ENCODE measurements at regions not wholly inside any gene's neighbourhood (a gene's known extent, or its start where the extent isn't known, plus 50 kb on each side); places are given as distances from the start of the nearest gene placed in this dataset.

DNA sequence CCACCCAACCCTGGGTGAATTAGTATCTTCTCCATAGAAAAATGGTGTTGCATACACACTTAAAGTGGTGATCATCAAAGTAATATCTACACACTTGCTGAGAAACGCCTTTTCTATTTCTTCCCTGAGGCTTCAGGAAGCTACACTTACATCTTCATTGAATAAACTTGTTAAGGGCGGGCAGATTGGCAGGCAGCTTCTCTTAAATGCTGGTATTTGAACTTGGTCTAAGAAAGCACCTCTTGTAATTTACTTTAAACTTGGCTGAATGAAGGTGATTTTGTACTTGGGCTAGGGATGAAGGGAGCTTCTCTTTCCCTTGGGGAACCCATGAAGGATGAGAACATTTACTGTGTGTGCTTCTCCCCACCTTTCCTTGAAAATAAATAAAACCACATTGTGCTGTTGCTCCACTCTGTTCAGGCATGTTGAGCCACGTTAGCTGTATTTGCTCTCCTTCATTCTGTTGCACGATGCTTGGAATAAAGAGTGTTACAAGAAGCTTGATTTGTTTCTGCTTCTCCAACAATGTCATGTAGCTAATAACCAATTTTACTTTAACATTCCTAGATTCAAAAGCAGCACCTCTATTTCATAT is 430.1 kb downstream of the ANKRD50 start:
- ATAC-seq (no peak), DNase-seq (no peak)
- Histone ChIP-seq H3K27ac (ENCODE audit: low read length) (no peak overlapping the region), H3K4me3 (ENCODE audit: low read length) (no peak overlapping the region), H3K36me3 (ENCODE audit: control insufficient read depth, insufficient read depth, low read length) (no peaks in the 10 kb centered on the region), H3K27me3 (ENCODE audit: control insufficient read depth, insufficient read depth, low read length) (no peaks in the 10 kb centered on the region), H3K9me3 (ENCODE audit: control insufficient read depth, insufficient read depth, low read length) (no peaks in the 10 kb centered on the region), H3K4me1 (ENCODE audit: control insufficient read depth, insufficient read depth, low read length) (no peaks in the 10 kb centered on the region)
- peaks cover 2 to 4% of the 10 kb centered on the region in 2 donors for H3K9me3 Mint-ChIP-seq
- no peaks in the 10 kb centered on the region for H3K27me3 Mint-ChIP-seq (ENCODE audit: low read depth in 2 of 2)
- no peak overlapping the region for H3K4me3 Mint-ChIP-seq
- no peak overlapping the region for H3K27ac Mint-ChIP-seq
- intact Hi-C loops (cut with micrococcal nuclease): no loop called here
- WGBS (ENCODE audit: insufficient coverage): 85% methylated on average over 4 of the region's 4 CpGs
- no peak for TF ChIP-seq CTCF (IDR thresholded peaks at IDR 0.05)
- H3K36me3 Mint-ChIP-seq: no peaks in the 10 kb centered on the region
- H3K4me1 Mint-ChIP-seq: no peaks in the 10 kb centered on the region

DNA sequence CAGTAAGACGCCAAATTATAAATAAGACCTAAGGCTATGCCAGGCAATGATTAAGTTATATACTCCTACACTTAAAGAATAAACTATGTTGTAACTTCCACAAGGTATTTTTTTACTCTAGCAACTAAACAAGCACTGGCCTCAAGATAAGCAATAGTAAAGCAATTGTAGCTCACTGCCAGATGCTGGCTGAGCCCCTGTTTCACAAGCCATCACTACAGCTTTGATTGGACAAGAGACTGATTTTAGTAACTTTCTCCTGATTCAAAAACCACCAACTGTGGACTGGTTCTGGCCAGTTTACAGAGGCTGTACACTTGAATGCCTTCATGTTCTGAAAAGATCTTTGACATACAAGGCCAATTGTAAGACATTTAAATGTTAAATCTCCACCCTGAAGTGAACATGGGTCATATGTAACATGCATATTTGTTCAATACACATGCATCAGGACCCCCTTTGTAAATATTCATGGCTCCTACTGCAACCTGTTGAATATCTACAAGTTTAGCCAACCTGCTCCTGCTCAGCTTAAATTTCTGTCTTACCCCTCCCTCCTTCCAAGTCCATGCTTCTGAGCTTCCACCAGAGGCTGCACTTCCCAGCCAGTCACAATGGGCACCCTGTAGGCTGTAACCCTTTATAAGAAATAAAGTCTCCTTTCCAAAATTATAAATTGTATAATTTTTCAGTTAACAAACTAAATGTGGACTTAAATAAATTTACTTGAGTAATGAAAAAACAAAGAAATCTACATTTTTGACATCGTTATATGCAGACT is 423.6 kb downstream of the ANKRD50 start:
- Histone ChIP-seq H3K27ac (ENCODE audit: low read length) (no peak overlapping the region), H3K27me3 (ENCODE audit: control insufficient read depth, insufficient read depth, low read length) (no peaks in the 10 kb centered on the region), H3K9me3 (ENCODE audit: control insufficient read depth, insufficient read depth, low read length) (no peaks in the 10 kb centered on the region), H3K4me1 (ENCODE audit: control insufficient read depth, insufficient read depth, low read length) (no peaks in the 10 kb centered on the region), H3K36me3 (ENCODE audit: control insufficient read depth, insufficient read depth, low read length) (no peaks in the 10 kb centered on the region), H3K4me3 (ENCODE audit: low read length) (no peak overlapping the region)
- intact Hi-C loops (cut with micrococcal nuclease): no loop called here
- ATAC-seq (no peak), DNase-seq (no peak)
- no peak for TF ChIP-seq CTCF (IDR thresholded peaks at IDR 0.05)
- no peak overlapping the region for H3K4me3 Mint-ChIP-seq
- H3K4me1 Mint-ChIP-seq: no peaks in the 10 kb centered on the region
- H3K27ac Mint-ChIP-seq: no peak overlapping the region
- WGBS (ENCODE audit: insufficient coverage): 92% methylated on average over 1 of the region's 2 CpGs
- H3K9me3 Mint-ChIP-seq: peaks cover 6 to 7% of the 10 kb centered on the region in 2 donors
- H3K36me3 Mint-ChIP-seq: no peaks in the 10 kb centered on the region
- H3K27me3 Mint-ChIP-seq (ENCODE audit: low read depth in 2 of 2): peaks cover 0 to 3% of the 10 kb centered on the region in 2 donors

- DNase-seq: no peak
- intact Hi-C loops (cut with micrococcal nuclease): no loop called here
- no peak for ATAC-seq
- Histone ChIP-seq H3K4me1 (ENCODE audit: control insufficient read depth, insufficient read depth, low read length) (no peaks in the 10 kb centered on the region), H3K4me3 (ENCODE audit: low read length) (no peak overlapping the region), H3K36me3 (ENCODE audit: control insufficient read depth, insufficient read depth, low read length) (no peaks in the 10 kb centered on the region), H3K27me3 (ENCODE audit: control insufficient read depth, insufficient read depth, low read length) (no peaks in the 10 kb centered on the region), H3K27ac (ENCODE audit: low read length) (no peak overlapping the region), H3K9me3 (ENCODE audit: control insufficient read depth, insufficient read depth, low read length) (no peaks in the 10 kb centered on the region)
- H3K36me3 Mint-ChIP-seq: no peaks in the 10 kb centered on the region
- no peak overlapping the region for H3K4me3 Mint-ChIP-seq
- no peak for TF ChIP-seq CTCF (IDR thresholded peaks at IDR 0.05)
- no peaks in the 10 kb centered on the region for H3K4me1 Mint-ChIP-seq
- H3K27me3 Mint-ChIP-seq (ENCODE audit: low read depth in 2 of 2): peaks cover 0 to 3% of the 10 kb centered on the region in 2 donors
- no peak overlapping the region for H3K27ac Mint-ChIP-seq
- WGBS (ENCODE audit: insufficient coverage): 89% methylated on average over 1 of the region's 1 CpG
- peaks cover 7 to 13% of the 10 kb centered on the region in 2 donors for H3K9me3 Mint-ChIP-seq
Measured at GRCh38 chr4:124290678-124291077, 421.9 kb downstream of the ANKRD50 start.
